HG02885 (cell line): ENCODE measurements at regions not wholly inside any gene's neighbourhood (a gene's known extent, or its start where the extent isn't known, plus 50 kb on each side); places are given as distances from the start of the nearest gene placed in this dataset.
"Not testable (repeated sequence)": the region's sequence is repeated elsewhere in the genome, so short reads cannot be mapped to it uniquely, and the experiment has no call there.

Experiments
- ATAC-seq: cut with Tn5 transposase; IDR thresholded peaks from one replicate; pipeline ENCODE4 v1.9.1; 2021; ENCODE audit warnings: mild to moderate bottlenecking; ENCODE audit not compliant: unreplicated experiment, poor library complexity

GRCh38 chr4:1533501-1534064 lies 127.3 kb upstream of the NKX1-1 start:
- no peak for ATAC-seq

GRCh38 chr4:1532549-1533395 lies 126.5 kb upstream of the NKX1-1 start:
- no peak for ATAC-seq

- ATAC-seq: no peak
Measured at GRCh38 chr4:1531683-1532548, 125.7 kb upstream of the NKX1-1 start.

- no peak for ATAC-seq
Measured at GRCh38 chr4:1530356-1530755, 124.1 kb upstream of the NKX1-1 start.

- ATAC-seq: no peak
Measured at GRCh38 chr4:1524761-1525160, 118.5 kb upstream of the NKX1-1 start.

GRCh38 chr4:1523907-1524636 lies 117.8 kb upstream of the NKX1-1 start:
- no peak for ATAC-seq

GRCh38 chr4:1523506-1523905 lies 117.3 kb upstream of the NKX1-1 start:
- ATAC-seq: no peak

GRCh38 chr4:1523033-1523432 lies 116.8 kb upstream of the NKX1-1 start:
- ATAC-seq: no peak

- no peak for ATAC-seq
Measured at GRCh38 chr4:1522606-1523005, 116.4 kb upstream of the NKX1-1 start.

GRCh38 chr4:1521821-1522361 lies 115.6 kb upstream of the NKX1-1 start:
- no peak for ATAC-seq

- not testable (repeated sequence) for ATAC-seq
Measured at GRCh38 chr4:1520795-1521576, 114.7 kb upstream of the NKX1-1 start.

GRCh38 chr4:1519787-1520661 lies 113.8 kb upstream of the NKX1-1 start:
- ATAC-seq: no peak

GRCh38 chr4:1518997-1519700 lies 112.9 kb upstream of the NKX1-1 start:
- no peak for ATAC-seq

GRCh38 chr4:1517592-1518411 lies 111.6 kb upstream of the NKX1-1 start:
- ATAC-seq: no peak

- no peak for ATAC-seq
Measured at GRCh38 chr4:1516881-1517480, 110.7 kb upstream of the NKX1-1 start.

- ATAC-seq: no peak
Measured at GRCh38 chr4:1516261-1516660, 110.0 kb upstream of the NKX1-1 start.

GRCh38 chr4:1515763-1516162 lies 109.5 kb upstream of the NKX1-1 start:
- no peak for ATAC-seq
